GM23338 (cell line): ENCODE measurements at regions not wholly inside any gene's neighbourhood (a gene's known extent, or its start where the extent isn't known, plus 50 kb on each side); places are given as distances from the start of the nearest gene placed in this dataset.

ENCODE experiments used
- CREB1 ChIP-seq: fragments of 250-450 bp; sonication (Bioruptor Pico); IDR thresholded peaks from 2 replicates; pipeline ENCODE4 v1.5.0; 2020; ENCODE audit warnings: low read depth, mild to moderate bottlenecking, moderate library complexity
- CTCF ChIP-seq, 2 experiments: fragments of 200-600 bp in 1 of 2; sonication (generic) in 1 of 2; conservative IDR thresholded peaks; 2 replicates each; pipeline versions ENCODE4 v1.5.1 to v1.6.1; 2016 to 2017; ENCODE audit warnings: antibody characterized with exemption in 2 of 2, low read depth in 2 of 2, mild to moderate bottlenecking in 2 of 2, moderate library complexity in 1 of 2
- EZH2 ChIP-seq: fragments of 200-600 bp; sonication (generic); IDR thresholded peaks from one replicate; pipeline ENCODE4 v1.8.0; 2017; ENCODE audit warnings: antibody characterized with exemption, mild to moderate bottlenecking, low read depth; ENCODE audit not compliant: unreplicated experiment
- EZH2phosphoT487 ChIP-seq: fragments of 200-600 bp; sonication (generic); IDR thresholded peaks from one replicate; pipeline ENCODE4 v1.8.1; 2018; ENCODE audit warnings: antibody characterized with exemption; ENCODE audit not compliant: unreplicated experiment
- JUNB ChIP-seq: IDR thresholded peaks from one replicate; pipeline ENCODE4 v1.6.1; 2016; ENCODE audit warnings: antibody characterized with exemption; ENCODE audit not compliant: unreplicated experiment
- POLR2AphosphoS5 ChIP-seq: IDR thresholded peaks from 2 replicates; pipeline ENCODE4 v1.6.1; 2016; ENCODE audit warnings: antibody characterized with exemption, low read depth
- REST ChIP-seq: IDR thresholded peaks from one replicate; pipeline ENCODE4 v1.6.1; 2018; ENCODE audit warnings: antibody characterized with exemption; ENCODE audit not compliant: unreplicated experiment
- STAT1 ChIP-seq: IDR thresholded peaks from one replicate; pipeline ENCODE4 v1.6.1; 2016; ENCODE audit warnings: antibody characterized with exemption; ENCODE audit not compliant: unreplicated experiment
- ZNF114 ChIP-seq: fragments of 250-450 bp; sonication (Bioruptor Pico); IDR thresholded peaks from 2 replicates; pipeline ENCODE4 v1.5.0; 2020; ENCODE audit warnings: mild to moderate bottlenecking, moderate library complexity
- ZNF331 ChIP-seq: fragments of 250-450 bp; sonication (Bioruptor Pico); IDR thresholded peaks from 2 replicates; pipeline ENCODE4 v1.5.0; 2020; ENCODE audit warnings: low read depth, mild to moderate bottlenecking, moderate library complexity
- TF ChIP-seq, protein P1 (sequence below): IDR thresholded peaks from 2 replicates; pipeline ENCODE4 v1.6.1; 2016; ENCODE audit warnings: antibody characterized with exemption

GRCh38 chr2:77862120-77862519, 339.9 kb upstream of the LRRTM4 start:
- TF ChIP-seq POLR2AphosphoS5 (no peak), EZH2 (no peak), CTCF (conservative IDR thresholded peaks at IDR 0.05; ENCODE audit: low read depth in 2 of 2) (no peak), REST (no peak), JUNB (no peak), CREB1 (CRISPR knock-in tag) (no peak), EZH2phosphoT487 (no peak), ZNF331 (CRISPR knock-in tag) (no peak), STAT1 (no peak), ZNF114 (CRISPR knock-in tag) (no peak)
- TF ChIP-seq, protein P1, sequence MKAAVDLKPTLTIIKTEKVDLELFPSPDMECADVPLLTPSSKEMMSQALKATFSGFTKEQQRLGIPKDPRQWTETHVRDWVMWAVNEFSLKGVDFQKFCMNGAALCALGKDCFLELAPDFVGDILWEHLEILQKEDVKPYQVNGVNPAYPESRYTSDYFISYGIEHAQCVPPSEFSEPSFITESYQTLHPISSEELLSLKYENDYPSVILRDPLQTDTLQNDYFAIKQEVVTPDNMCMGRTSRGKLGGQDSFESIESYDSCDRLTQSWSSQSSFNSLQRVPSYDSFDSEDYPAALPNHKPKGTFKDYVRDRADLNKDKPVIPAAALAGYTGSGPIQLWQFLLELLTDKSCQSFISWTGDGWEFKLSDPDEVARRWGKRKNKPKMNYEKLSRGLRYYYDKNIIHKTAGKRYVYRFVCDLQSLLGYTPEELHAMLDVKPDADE: no peak
